ENCODE measurements at regions not wholly inside any gene's neighbourhood (a gene's known extent, or its start where the extent isn't known, plus 50 kb on each side); places are given as distances from the start of the nearest gene placed in this dataset.

DNA sequence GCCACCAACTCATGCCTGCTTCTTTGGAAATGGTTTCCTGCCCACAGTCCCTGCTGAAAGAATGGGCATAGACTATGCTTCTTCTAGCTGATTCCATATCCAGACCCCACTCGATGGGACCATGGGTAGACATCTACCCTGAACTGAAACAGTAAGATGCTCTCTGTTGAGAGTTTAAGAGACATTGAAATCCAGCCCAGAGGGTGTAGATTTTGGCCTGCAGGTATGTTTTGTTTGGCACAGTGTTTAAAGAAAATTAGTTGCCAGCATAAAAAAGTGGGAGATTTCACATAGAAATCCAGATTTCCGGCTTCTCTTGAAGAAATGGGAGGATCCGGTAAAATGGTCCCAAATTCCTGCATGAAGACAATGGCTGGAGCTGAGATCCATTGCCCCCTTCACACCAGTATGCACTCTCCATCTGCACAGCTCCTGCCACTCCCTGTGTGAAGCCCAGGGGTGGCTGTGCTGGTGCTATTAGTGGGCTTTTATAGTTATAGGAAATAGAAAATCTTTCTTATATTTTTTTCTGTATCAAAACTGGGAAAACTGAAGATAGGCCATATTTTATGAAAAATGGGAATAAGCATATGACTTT lies 218.1 kb downstream of the PTEN start:
- TF ChIP-seq NFIC (IDR thresholded peaks at IDR 0.05; ENCODE audit: low read depth, low read length) (no peak), POLR2A (IDR thresholded peaks at IDR 0.05; ENCODE audit: low read depth, low read length) (no peak), MXI1 (IDR thresholded peaks at IDR 0.05; ENCODE audit: low read depth, low read length) (no peak)
- TF ChIP-seq, protein P1, sequence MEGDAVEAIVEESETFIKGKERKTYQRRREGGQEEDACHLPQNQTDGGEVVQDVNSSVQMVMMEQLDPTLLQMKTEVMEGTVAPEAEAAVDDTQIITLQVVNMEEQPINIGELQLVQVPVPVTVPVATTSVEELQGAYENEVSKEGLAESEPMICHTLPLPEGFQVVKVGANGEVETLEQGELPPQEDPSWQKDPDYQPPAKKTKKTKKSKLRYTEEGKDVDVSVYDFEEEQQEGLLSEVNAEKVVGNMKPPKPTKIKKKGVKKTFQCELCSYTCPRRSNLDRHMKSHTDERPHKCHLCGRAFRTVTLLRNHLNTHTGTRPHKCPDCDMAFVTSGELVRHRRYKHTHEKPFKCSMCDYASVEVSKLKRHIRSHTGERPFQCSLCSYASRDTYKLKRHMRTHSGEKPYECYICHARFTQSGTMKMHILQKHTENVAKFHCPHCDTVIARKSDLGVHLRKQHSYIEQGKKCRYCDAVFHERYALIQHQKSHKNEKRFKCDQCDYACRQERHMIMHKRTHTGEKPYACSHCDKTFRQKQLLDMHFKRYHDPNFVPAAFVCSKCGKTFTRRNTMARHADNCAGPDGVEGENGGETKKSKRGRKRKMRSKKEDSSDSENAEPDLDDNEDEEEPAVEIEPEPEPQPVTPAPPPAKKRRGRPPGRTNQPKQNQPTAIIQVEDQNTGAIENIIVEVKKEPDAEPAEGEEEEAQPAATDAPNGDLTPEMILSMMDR (IDR thresholded peaks at IDR 0.05 in 2 of 3, conservative IDR thresholded peaks at IDR 0.05 in 1 of 3; ENCODE audit: control insufficient read depth in 2 of 3, extremely low read depth in 1 of 3, insufficient read depth in 1 of 3, low read depth in 3 of 3, low read length in 3 of 3) = no peak

Measured in GM12878 (cell line).